ENCODE measurements at regions not wholly inside any gene's neighbourhood (a gene's known extent, or its start where the extent isn't known, plus 50 kb on each side); places are given as distances from the start of the nearest gene placed in this dataset.

DNA sequence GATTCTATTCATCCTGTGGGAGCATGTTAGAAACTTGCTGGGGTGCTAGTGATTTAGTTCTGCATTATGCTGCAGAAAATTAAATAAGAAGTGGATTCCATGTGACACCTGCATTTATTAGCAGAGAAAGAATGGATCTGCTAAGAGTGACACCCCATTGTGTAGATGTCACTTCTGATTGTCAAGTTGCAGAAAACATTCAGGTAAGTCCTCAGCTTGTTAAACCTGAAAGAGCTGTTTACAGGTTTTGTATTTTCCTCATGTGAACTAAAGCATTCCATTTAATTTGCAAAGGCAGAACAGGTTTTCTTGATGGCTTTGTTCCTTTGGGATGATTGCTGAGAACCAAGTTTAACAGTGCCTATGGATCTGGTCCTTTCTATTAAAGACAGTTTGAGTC lies 238.7 kb downstream of the ABCC12 start:
- TF ChIP-seq CTCF (IDR thresholded peaks at IDR 0.05 in 2 of 3, conservative IDR thresholded peaks at IDR 0.05 in 1 of 3; ENCODE audit: insufficient read depth in 2 of 3, low read depth in 1 of 3, low read length in 3 of 3) (no peak), TGIF2 (CRISPR knock-in tag; IDR thresholded peaks at IDR 0.05) (no peak), ZNF830 (CRISPR knock-in tag; IDR thresholded peaks at IDR 0.05) (no peak), IRF1 (CRISPR knock-in tag; IDR thresholded peaks at IDR 0.05; ENCODE audit: borderline replicate concordance) (no peak), FOS (IDR thresholded peaks at IDR 0.05; ENCODE audit: extremely low read depth, insufficient read length) (no peak), TAF7 (tag; IDR thresholded peaks at IDR 0.05) (no peak), HDAC6 (IDR thresholded peaks at IDR 0.05; ENCODE audit: low read depth, low read length) (no peak), TCF3 (CRISPR knock-in tag; IDR thresholded peaks at IDR 0.05) (no peak), ZKSCAN1 (IDR thresholded peaks at IDR 0.05; ENCODE audit: low read depth, low read length) (no peak), POLR2AphosphoS5 (IDR thresholded peaks at IDR 0.05; ENCODE audit: control insufficient read depth, insufficient read depth, low read depth, low read length) (no peak), CREM (IDR thresholded peaks at IDR 0.05; ENCODE audit: low read depth) (no peak), SP2 (IDR thresholded peaks at IDR 0.05; ENCODE audit: extremely low read depth, low read depth, low read length, poor library complexity, severe bottlenecking) (no peak), JUNB (CRISPR knock-in tag; conservative IDR thresholded peaks at IDR 0.05) (no peak)
